Gastrocnemius medialis (tissue), 4 donors: ENCODE measurements at regions not wholly inside any gene's neighbourhood (a gene's known extent, or its start where the extent isn't known, plus 50 kb on each side); places are given as distances from the start of the nearest gene placed in this dataset.

ENCODE experiments used
- POLR2A ChIP-seq, 2 donors: fragments of 450-650 bp; IDR thresholded peaks; one replicate each; pipeline ENCODE4 v1.6.1; 2017; ENCODE audit warnings: antibody characterized with exemption in 2 of 2, mild to moderate bottlenecking in 2 of 2, moderate library complexity in 2 of 2
- TF ChIP-seq, protein P1 (sequence below), 5 experiments: fragments of 450-650 bp in 3 of 5; fragments of 200-600 bp in 2 of 5; sonication (generic) in 2 of 5; IDR thresholded peaks in 4 of 5; conservative IDR thresholded peaks in 1 of 5; 1 replicate in 4 of 5; 2 replicates in 1 of 5; pipeline ENCODE4 v1.5.1; 2016 to 2019; ENCODE audit warnings: antibody characterized with exemption in 5 of 5, mild to moderate bottlenecking in 3 of 5, moderate library complexity in 3 of 5

- TF ChIP-seq POLR2A (IDR thresholded peaks at IDR 0.05), result no peak
- TF ChIP-seq, protein P1, sequence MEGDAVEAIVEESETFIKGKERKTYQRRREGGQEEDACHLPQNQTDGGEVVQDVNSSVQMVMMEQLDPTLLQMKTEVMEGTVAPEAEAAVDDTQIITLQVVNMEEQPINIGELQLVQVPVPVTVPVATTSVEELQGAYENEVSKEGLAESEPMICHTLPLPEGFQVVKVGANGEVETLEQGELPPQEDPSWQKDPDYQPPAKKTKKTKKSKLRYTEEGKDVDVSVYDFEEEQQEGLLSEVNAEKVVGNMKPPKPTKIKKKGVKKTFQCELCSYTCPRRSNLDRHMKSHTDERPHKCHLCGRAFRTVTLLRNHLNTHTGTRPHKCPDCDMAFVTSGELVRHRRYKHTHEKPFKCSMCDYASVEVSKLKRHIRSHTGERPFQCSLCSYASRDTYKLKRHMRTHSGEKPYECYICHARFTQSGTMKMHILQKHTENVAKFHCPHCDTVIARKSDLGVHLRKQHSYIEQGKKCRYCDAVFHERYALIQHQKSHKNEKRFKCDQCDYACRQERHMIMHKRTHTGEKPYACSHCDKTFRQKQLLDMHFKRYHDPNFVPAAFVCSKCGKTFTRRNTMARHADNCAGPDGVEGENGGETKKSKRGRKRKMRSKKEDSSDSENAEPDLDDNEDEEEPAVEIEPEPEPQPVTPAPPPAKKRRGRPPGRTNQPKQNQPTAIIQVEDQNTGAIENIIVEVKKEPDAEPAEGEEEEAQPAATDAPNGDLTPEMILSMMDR (IDR thresholded peaks at IDR 0.05 in 4 of 5, conservative IDR thresholded peaks at IDR 0.05 in 1 of 5), result no peak
These were observed 81.9 kb upstream of the WLS start for GRCh38 chr1:68314151-68314780.
